HG03066 (cell line): ENCODE measurements at regions not wholly inside any gene's neighbourhood (a gene's known extent, or its start where the extent isn't known, plus 50 kb on each side); places are given as distances from the start of the nearest gene placed in this dataset.

Source experiments
- ATAC-seq: cut with Tn5 transposase; IDR thresholded peaks from one replicate; pipeline ENCODE4 v1.9.1; 2021; ENCODE audit warnings: low read depth; ENCODE audit not compliant: unreplicated experiment

GRCh38 chr6:25035512-25036435, 100.0 kb upstream of the RIPOR2 start:
- ATAC-seq = no peak

GRCh38 chr6:25036461-25036860, 100.7 kb upstream of the RIPOR2 start:
- ATAC-seq = no peak

- ATAC-seq = no peak
These were observed 102.5 kb upstream of the RIPOR2 start for GRCh38 chr6:25038300-25038699.

- ATAC-seq = no peak
These were observed 103.2 kb upstream of the RIPOR2 start for GRCh38 chr6:25038999-25039398.

- peak; percentile 12 for ATAC-seq
These were observed 105.8 kb upstream of the RIPOR2 start for GRCh38 chr6:25041485-25042035.

- ATAC-seq = peak; percentile 39
These were observed 106.3 kb upstream of the RIPOR2 start for GRCh38 chr6:25042036-25042521.

GRCh38 chr6:25042536-25042935, 106.8 kb upstream of the RIPOR2 start:
- ATAC-seq = no peak

- no peak for ATAC-seq
These were observed 107.4 kb upstream of the RIPOR2 start for GRCh38 chr6:25042984-25043725.

GRCh38 chr6:25043892-25044291, 108.1 kb upstream of the RIPOR2 start:
- no peak for ATAC-seq

GRCh38 chr6:25046942-25047341, 111.2 kb upstream of the RIPOR2 start:
- no peak for ATAC-seq

- ATAC-seq = no peak
These were observed 114.6 kb upstream of the RIPOR2 start for GRCh38 chr6:25050356-25050755.

- no peak for ATAC-seq
These were observed 115.3 kb upstream of the RIPOR2 start for GRCh38 chr6:25051083-25051482.

GRCh38 chr6:25052181-25052580, 116.4 kb upstream of the RIPOR2 start:
- ATAC-seq = no peak

GRCh38 chr6:25053875-25054371, 118.2 kb upstream of the RIPOR2 start:
- peak; percentile 75 for ATAC-seq

- no peak for ATAC-seq
These were observed 118.7 kb upstream of the RIPOR2 start for GRCh38 chr6:25054469-25054868.

GRCh38 chr6:25056130-25056529, 120.4 kb upstream of the RIPOR2 start:
- ATAC-seq = peak; percentile 59

GRCh38 chr6:25057111-25057905, 121.5 kb upstream of the RIPOR2 start:
- no peak for ATAC-seq

- ATAC-seq = no peak
These were observed 122.7 kb upstream of the RIPOR2 start for GRCh38 chr6:25058441-25058840.

GRCh38 chr6:25058941-25059340, 123.2 kb upstream of the RIPOR2 start:
- no peak for ATAC-seq

- no peak for ATAC-seq
These were observed 124.8 kb upstream of the RIPOR2 start for GRCh38 chr6:25060522-25060921.
